NCI-H748 (cell line): ENCODE measurements at regions not wholly inside any gene's neighbourhood (a gene's known extent, or its start where the extent isn't known, plus 50 kb on each side); places are given as distances from the start of the nearest gene placed in this dataset.
"Not testable (repeated sequence)": the region's sequence is repeated elsewhere in the genome, so short reads cannot be mapped to it uniquely, and the experiment has no call there.

Experiments
- DNase-seq: peaks from one replicate; lab custom pipeline; 2025; ENCODE audit not compliant: unreplicated experiment; lab: John Stamatoyannopoulos, UW

DNA sequence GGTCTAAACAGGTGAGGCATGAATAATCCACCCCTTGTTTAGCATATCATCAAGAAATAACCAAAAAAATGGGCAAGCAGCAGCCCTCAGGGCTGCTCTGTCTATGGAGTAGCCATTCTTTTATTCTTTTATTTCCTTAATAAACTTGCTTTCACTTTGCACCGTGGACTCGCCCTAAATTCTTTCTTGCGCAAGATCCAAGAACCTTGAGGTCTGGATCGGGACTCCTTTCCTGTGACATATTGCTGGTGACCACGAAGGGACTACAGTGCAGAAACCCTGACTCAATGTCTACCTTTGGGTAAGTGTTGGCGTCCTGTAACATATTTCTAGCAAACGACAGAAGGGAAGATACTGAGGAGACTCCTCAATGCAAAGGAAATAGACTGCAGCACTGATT, 1099.2 kb downstream of the FAM181B start:
- DNase-seq: no peak

DNA sequence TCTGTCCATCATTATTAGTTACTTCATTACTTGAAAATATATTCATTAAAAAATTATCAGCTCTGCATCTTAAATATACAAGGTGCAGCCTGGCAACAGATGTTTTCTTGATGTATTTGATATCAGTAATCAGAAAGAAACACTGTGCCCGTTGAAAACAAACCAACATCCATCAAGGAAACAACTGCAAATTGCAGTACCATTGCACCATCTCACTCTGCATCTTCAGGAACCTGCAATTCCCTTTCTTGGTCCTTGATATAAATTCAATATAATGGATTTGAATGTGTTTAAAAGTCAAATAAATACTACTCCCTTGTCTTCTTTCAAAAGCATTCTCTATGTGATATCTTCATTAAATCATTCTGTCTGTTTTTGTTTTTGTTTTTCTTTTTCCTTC, 1131.2 kb downstream of the FAM181B start:
- DNase-seq: no peak

DNA sequence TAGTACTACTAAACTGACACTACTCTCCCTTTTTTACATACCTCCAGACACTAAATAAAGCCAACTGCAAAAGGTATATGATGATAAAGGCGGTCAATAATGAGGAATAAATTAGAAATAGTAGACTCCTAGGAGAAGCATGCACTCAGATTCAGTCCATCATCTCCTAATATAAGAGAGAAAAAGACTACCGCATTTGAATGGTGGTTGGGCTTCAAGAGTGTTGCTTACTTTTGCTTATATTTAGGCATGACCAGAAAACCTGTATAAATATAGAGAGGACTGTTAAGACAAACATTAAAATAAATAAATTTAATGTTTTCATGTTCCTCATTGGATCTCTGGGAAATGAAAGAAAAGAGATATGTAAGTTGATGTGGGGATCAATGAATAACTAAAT, 1137.0 kb downstream of the FAM181B start:
- peak; percentile 46 for DNase-seq

GRCh38 chr11:81585390-81585933, 1148.2 kb downstream of the FAM181B start:
- no peak for DNase-seq

GRCh38 chr11:81579339-81579738, 1154.3 kb downstream of the FAM181B start:
- DNase-seq: no peak

GRCh38 chr11:81578571-81578970, 1155.1 kb downstream of the FAM181B start:
- no peak for DNase-seq

DNA sequence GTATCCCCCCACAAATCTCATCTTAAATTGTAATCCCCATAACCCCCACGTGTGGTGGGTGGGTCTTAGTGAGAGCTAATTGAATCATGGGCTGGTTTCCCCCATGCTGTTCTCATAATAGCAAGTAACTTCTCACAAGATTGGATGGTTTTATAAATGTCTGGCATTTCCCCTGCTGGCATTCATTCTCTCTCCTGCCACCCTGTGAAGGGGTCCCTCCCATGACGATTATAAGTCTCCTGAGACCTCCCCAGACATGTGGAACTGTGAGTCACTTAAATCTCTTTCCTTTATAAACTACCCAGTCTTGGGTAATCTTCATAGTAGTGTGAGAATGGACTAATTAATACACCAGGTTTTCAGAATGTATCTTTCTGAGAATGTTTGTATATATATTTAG, 1159.4 kb downstream of the FAM181B start:
- no peak for DNase-seq

DNA sequence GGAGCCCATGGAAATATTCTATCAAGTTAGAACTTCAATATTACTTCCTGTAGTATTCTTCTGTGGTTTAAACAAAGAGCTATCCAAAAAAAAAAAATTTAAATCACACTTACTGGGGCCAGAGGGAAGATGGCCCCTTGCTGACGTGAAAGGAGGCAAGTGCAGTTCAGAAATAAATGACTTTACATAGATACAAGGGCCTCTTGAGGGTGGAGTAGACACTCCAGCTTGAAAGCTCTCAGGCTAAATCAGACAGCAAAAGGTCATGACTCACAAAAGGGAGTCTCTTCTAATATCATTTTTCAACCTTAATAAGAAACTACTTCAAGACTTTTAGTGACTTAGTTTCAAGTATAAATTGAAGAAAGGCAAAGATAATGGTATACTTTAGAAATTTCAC, 1160.3 kb downstream of the FAM181B start:
- DNase-seq: no peak

DNA sequence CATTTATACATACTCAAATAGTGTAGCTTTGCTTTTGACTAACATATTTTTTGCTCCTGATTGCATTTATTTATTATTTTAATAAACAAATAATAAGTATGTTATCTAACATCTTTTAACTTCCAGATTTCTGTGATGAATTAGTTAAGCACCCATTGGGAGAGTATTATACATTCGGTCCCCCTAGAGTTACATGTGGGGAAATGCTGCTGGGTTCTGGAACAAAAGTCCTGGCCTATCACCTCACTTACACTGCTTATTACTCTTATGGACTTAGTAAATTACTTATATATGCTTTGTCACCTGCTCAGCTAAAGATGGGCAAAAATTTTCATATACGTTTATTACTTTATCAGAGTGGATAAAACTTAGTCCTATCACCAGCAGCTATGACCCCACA, 1163.0 kb downstream of the FAM181B start:
- no peak for DNase-seq

DNA sequence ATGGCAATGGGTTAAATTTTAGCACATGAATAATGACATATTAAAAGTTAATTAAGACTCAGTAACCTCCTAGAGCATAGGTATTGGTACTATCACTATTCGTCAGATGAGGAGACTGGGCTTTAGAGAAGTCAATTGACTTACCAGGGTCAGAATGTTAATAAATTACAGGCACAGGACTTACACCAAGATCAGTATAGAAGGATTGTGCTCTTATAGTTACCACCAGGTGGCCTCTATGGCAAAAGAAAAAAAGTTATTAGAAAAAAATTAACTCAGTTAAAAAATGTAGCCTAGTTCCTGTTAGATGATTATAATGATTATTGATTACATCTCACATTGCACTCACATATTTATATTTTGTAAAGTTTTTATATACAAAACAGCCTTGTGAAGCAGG, 1163.7 kb downstream of the FAM181B start:
- no peak for DNase-seq

- DNase-seq: no peak
These were observed 1164.7 kb downstream of the FAM181B start for GRCh38 chr11:81568918-81569317.

DNA sequence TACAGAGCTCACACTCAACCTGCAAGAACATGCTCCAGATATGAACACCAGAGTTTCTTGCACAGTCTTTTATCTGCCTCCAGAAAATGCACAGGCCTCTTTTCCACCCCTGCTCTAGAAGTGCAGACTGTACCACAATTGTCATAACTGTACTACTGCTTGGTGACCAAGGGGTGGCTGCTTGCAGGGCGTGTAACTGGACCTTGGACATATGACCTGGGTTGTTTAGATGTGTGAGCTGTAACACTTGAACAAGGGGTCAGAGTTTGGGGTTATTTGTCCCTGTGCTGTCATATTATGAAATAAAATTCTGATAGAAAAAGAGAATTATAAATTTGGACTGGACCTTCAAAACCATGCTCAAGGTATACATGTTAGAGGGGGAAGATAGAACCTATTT, 1185.5 kb downstream of the FAM181B start:
- DNase-seq: no peak

DNA sequence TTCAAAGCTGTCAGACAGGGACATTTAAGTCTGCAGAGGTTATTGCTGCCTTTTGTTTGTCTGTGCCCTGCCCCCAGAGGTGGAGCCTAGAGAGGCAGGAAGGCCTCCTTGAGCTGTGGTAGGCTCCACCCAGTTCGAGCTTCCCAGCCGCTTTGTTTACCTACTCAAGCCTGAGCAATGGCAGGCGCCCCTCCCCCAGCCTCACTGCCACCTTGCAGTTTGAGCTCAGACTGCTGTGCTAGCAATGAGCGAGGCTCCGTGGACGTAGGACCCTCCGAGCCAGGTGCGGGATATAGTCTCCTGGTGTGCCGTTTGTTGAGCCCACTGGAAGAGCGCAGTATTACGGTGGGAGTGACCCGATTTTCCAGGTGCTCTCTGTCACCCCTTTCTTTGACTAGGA, 1193.9 kb downstream of the FAM181B start:
- not testable (repeated sequence) for DNase-seq

GRCh38 chr11:81515566-81515965, 1218.1 kb downstream of the FAM181B start:
- no peak for DNase-seq

GRCh38 chr11:81497202-81497804, 1236.4 kb downstream of the FAM181B start:
- peak; percentile 35 for DNase-seq

- DNase-seq: no peak
These were observed 1237.1 kb downstream of the FAM181B start for GRCh38 chr11:81496601-81497000.

GRCh38 chr11:81495699-81496292, 1237.9 kb downstream of the FAM181B start:
- no peak for DNase-seq

- DNase-seq: no peak
These were observed 1239.2 kb downstream of the FAM181B start for GRCh38 chr11:81494431-81494830.

DNA sequence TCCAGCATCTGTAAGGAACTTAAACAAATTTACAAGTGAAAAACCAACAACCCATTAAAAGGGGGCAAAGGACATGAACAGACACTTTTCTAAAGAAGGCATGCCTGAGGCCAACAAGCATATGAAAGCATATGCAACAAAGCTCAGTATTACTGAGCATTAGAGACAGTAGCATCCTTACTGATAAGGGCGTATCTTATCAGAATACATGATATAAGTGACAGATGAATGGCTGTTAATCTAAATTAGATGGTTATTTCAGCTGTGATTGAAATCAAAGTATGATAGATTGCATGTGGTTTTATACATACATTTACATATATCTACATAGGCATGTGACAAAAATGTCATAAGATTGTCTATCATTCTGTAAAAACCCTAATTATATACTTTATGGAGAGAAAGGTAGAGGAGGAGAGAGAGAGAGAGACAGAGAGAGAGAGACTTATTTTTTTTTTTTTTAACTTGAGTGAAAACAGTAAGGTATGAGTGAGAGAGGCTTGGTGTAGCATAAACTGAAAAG, 1240.7 kb downstream of the FAM181B start:
- no peak for DNase-seq

GRCh38 chr11:81487109-81487508, 1246.6 kb downstream of the FAM181B start:
- DNase-seq: no peak

DNA sequence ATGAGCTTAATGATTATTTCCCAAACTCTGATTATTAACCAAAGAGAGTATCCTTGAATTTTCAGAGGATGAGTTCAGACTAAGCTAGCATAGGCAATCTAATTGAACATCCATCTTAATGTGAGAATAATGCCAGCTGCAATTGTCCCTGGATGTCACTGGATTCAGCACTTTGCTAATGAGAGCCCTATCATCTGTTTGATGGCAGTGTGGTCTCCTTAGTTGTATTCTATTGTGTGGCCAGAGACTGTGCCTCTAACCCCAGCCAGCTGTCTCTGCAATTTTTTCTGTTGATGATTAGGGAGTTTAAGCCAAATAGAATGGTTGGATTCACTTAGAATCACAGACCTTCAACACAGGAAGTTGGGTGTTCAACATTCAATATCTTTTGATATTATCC, 1249.5 kb downstream of the FAM181B start:
- no peak for DNase-seq

- no peak for DNase-seq
These were observed 1256.4 kb downstream of the FAM181B start for GRCh38 chr11:81477277-81477676.

DNA sequence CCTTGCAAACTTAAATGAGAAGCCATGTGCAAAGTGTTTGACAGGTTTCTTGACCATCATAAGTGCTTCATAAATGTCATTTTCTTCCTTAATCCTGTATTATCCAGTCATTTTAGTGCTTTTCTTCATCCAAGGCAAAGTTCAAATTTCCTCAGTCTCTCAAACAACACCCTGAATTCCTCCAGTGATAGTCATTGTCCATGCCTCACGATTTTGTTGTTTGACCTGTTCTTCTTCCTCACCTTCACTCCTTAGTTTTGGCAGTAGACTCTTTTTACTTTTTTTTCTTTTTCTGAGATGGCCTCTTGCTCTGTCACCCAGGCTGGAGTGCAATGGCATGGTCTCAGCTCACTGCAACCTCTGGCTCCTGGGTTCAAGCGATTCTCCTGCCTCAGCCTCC, 1257.3 kb downstream of the FAM181B start:
- no peak for DNase-seq
